ENCODE measurements at regions not wholly inside any gene's neighbourhood (a gene's known extent, or its start where the extent isn't known, plus 50 kb on each side); places are given as distances from the start of the nearest gene placed in this dataset.

- SMC1A ChIA-PET (ENCODE audit: uncharacterized antibody, unreplicated experiment): no interaction called here
- DNase-seq (ENCODE audit: low read depth, low spot score): no peak
- 50% methylated on average over 3 of the region's 3 CpGs for WGBS (ENCODE audit: insufficient coverage, insufficient replicate concordance, low lambda C conversion rate, missing lambda C conversion rate)
- H3K36me3 ChIP-seq (ENCODE audit: control insufficient read depth in 2 of 2, insufficient read depth in 2 of 2, low read length in 1 of 2): no peaks in the 10 kb centered on the region
- H3K9me3 ChIP-seq (replicated peaks; ENCODE audit: control insufficient read depth, insufficient read depth, low read length): no peaks in the 10 kb centered on the region
- no peak for FAIRE-seq
- POLR2A ChIA-PET: no interaction called here
- no peak for ATAC-seq
- H3K79me2 ChIP-seq (ENCODE audit: control insufficient read depth, insufficient read depth, low read length): no peaks in the 10 kb centered on the region
- no peak overlapping the region for H3K27ac ChIP-seq (ENCODE audit: control insufficient read depth, insufficient read depth)
- no peak overlapping the region for H3K9ac ChIP-seq (ENCODE audit: control insufficient read depth, insufficient read depth, low read length)
- H4K20me1 ChIP-seq (ENCODE audit: control insufficient read depth, insufficient read depth): no peaks in the 10 kb centered on the region
- no peaks in the 10 kb centered on the region for H3K4me1 ChIP-seq (ENCODE audit: control insufficient read depth, insufficient read depth, low read length)
- in situ Hi-C loops (cut with MboI) (no loop called here), intact Hi-C loops (cut with micrococcal nuclease; ENCODE audit: unreplicated experiment) (loop anchor here (10.0 kb wide), 1 partner anchor 264 kb away; no protein-coding TSS in a partner anchor)
- H3K27me3 ChIP-seq (replicated peaks in 1 of 2; ENCODE audit: control insufficient read depth in 2 of 2, insufficient read depth in 2 of 2, low read length in 1 of 2): no peaks in the 10 kb centered on the region
- no peak overlapping the region for H2AFZ ChIP-seq (ENCODE audit: control insufficient read depth, low read depth, low read length)
- BruUV-seq (replicated peaks): no TSS peak
- CTCF ChIA-PET: no interaction called here
- no peak overlapping the region for H3K4me3 ChIP-seq
- H3K4me2 ChIP-seq (ENCODE audit: control insufficient read depth, insufficient read depth): no peak overlapping the region
- RAD21 ChIA-PET (ENCODE audit: unreplicated experiment): no interaction called here
- TF ChIP-seq SRF (IDR thresholded peaks at IDR 0.05; ENCODE audit: low read depth in 2 of 2, low read length in 2 of 2) (no peak), EP300 (IDR thresholded peaks at IDR 0.05; ENCODE audit: borderline replicate concordance in 1 of 2, control insufficient read depth in 1 of 2, low read depth in 2 of 2, low read length in 2 of 2) (no peak), EZH2 (IDR thresholded peaks at IDR 0.05; ENCODE audit: borderline replicate concordance, control insufficient read depth, low read depth, low read length) (no peak), BCL11A (IDR thresholded peaks at IDR 0.05; ENCODE audit: low read depth, low read length) (no peak), ASH2L (IDR thresholded peaks at IDR 0.05; ENCODE audit: borderline replicate concordance, low read depth) (no peak), JUNB (IDR thresholded peaks at IDR 0.05) (no peak), HDAC2 (IDR thresholded peaks at IDR 0.05) (no peak), PRDM15 (CRISPR knock-in tag; IDR thresholded peaks at IDR 0.05) (no peak), ESRRA (IDR thresholded peaks at IDR 0.05; ENCODE audit: low read length) (no peak), RAD51 (IDR thresholded peaks at IDR 0.05) (no peak), LARP7 (IDR thresholded peaks at IDR 0.05) (no peak), POLR2AphosphoS2 (IDR thresholded peaks at IDR 0.05; ENCODE audit: low read depth, low read length) (no peak), BHLHE40 (IDR thresholded peaks at IDR 0.05; ENCODE audit: borderline replicate concordance in 1 of 2, low read depth in 2 of 2, low read length in 1 of 2) (no peak), CHD2 (IDR thresholded peaks at IDR 0.05; ENCODE audit: borderline replicate concordance, low read depth, low read length) (no peak), SMAD5 (IDR thresholded peaks at IDR 0.05; ENCODE audit: low read depth) (no peak), NR2F1 (conservative IDR thresholded peaks at IDR 0.05) (no peak), ZBTB40 (IDR thresholded peaks at IDR 0.05; ENCODE audit: borderline replicate concordance) (no peak), FOXM1 (IDR thresholded peaks at IDR 0.05; ENCODE audit: low read depth, low read length) (no peak)
Measured at GRCh38 chr2:59568461-59568860, 985.0 kb downstream of the BCL11A start.

Data from GM12878 (cell line).